ENCODE measurements at regions not wholly inside any gene's neighbourhood (a gene's known extent, or its start where the extent isn't known, plus 50 kb on each side); places are given as distances from the start of the nearest gene placed in this dataset.

- no peak overlapping the region for H3K4me3 ChIP-seq (ENCODE audit: low read depth, low read length)
- TF ChIP-seq CTCF (IDR thresholded peaks at IDR 0.05; ENCODE audit: insufficient read depth, low read length, poor library complexity, severe bottlenecking) = no peak
- H3K36me3 ChIP-seq (ENCODE audit: control insufficient read depth, insufficient read depth, low read length) = no peaks in the 10 kb centered on the region
- H3K27me3 ChIP-seq (ENCODE audit: control insufficient read depth, insufficient read depth, low read length) = no peaks in the 10 kb centered on the region
- DNase-seq (ENCODE audit: low read depth) = no peak
These were observed 371.5 kb downstream of the LRIG3 start for GRCh38 chr12:58548801-58549200.

GRCh38 chr12:58554522-58555157 is 365.7 kb downstream of the LRIG3 start:
- Histone ChIP-seq H3K4me3 (ENCODE audit: low read depth, low read length) (no peak overlapping the region), H3K36me3 (ENCODE audit: control insufficient read depth, insufficient read depth, low read length) (no peaks in the 10 kb centered on the region), H3K27me3 (ENCODE audit: control insufficient read depth, insufficient read depth, low read length) (no peaks in the 10 kb centered on the region)
- TF ChIP-seq CTCF (IDR thresholded peaks at IDR 0.05; ENCODE audit: insufficient read depth, low read length, poor library complexity, severe bottlenecking) = no peak
- DNase-seq (ENCODE audit: low read depth) = no peak

GRCh38 chr12:58557171-58557570 is 363.1 kb downstream of the LRIG3 start:
- peak; percentile 54 for DNase-seq (ENCODE audit: low read depth)
- no peaks in the 10 kb centered on the region for H3K36me3 ChIP-seq (ENCODE audit: control insufficient read depth, insufficient read depth, low read length)
- no peak overlapping the region for H3K4me3 ChIP-seq (ENCODE audit: low read depth, low read length)
- H3K27me3 ChIP-seq (ENCODE audit: control insufficient read depth, insufficient read depth, low read length) = no peaks in the 10 kb centered on the region
- TF ChIP-seq CTCF (IDR thresholded peaks at IDR 0.05; ENCODE audit: insufficient read depth, low read length, poor library complexity, severe bottlenecking) = no peak

- no peak for DNase-seq (ENCODE audit: low read depth)
- Histone ChIP-seq H3K4me3 (ENCODE audit: low read depth, low read length) (no peak overlapping the region), H3K36me3 (ENCODE audit: control insufficient read depth, insufficient read depth, low read length) (no peaks in the 10 kb centered on the region), H3K27me3 (ENCODE audit: control insufficient read depth, insufficient read depth, low read length) (no peaks in the 10 kb centered on the region)
- no peak for TF ChIP-seq CTCF (IDR thresholded peaks at IDR 0.05; ENCODE audit: insufficient read depth, low read length, poor library complexity, severe bottlenecking)
These were observed 362.6 kb downstream of the LRIG3 start for GRCh38 chr12:58557661-58558060.

- Histone ChIP-seq H3K27me3 (ENCODE audit: control insufficient read depth, insufficient read depth, low read length) (no peaks in the 10 kb centered on the region), H3K36me3 (ENCODE audit: control insufficient read depth, insufficient read depth, low read length) (no peaks in the 10 kb centered on the region), H3K4me3 (ENCODE audit: low read depth, low read length) (no peak overlapping the region)
- TF ChIP-seq CTCF (IDR thresholded peaks at IDR 0.05; ENCODE audit: insufficient read depth, low read length, poor library complexity, severe bottlenecking) = no peak
- DNase-seq (ENCODE audit: low read depth) = no peak
These were observed 356.7 kb downstream of the LRIG3 start for GRCh38 chr12:58563621-58564020.

- Histone ChIP-seq H3K36me3 (ENCODE audit: control insufficient read depth, insufficient read depth, low read length) (no peaks in the 10 kb centered on the region), H3K4me3 (ENCODE audit: low read depth, low read length) (no peak overlapping the region), H3K27me3 (ENCODE audit: control insufficient read depth, insufficient read depth, low read length) (no peaks in the 10 kb centered on the region)
- no peak for TF ChIP-seq CTCF (IDR thresholded peaks at IDR 0.05; ENCODE audit: insufficient read depth, low read length, poor library complexity, severe bottlenecking)
- no peak for DNase-seq (ENCODE audit: low read depth)
These were observed 355.6 kb downstream of the LRIG3 start for GRCh38 chr12:58564721-58565120.

Data from kidney epithelial cell (primary cell).